H7 (cell line): ENCODE measurements at regions not wholly inside any gene's neighbourhood (a gene's known extent, or its start where the extent isn't known, plus 50 kb on each side); places are given as distances from the start of the nearest gene placed in this dataset.
"Not testable (repeated sequence)": the region's sequence is repeated elsewhere in the genome, so short reads cannot be mapped to it uniquely, and the experiment has no call there.

Experiments used
- DNase-seq: peaks from one replicate; pipeline ENCODE4 v3.0.0; 2012
- H3K27me3 ChIP-seq: 2 replicates; pipeline ENCODE4 v1.6.0; 2011; ENCODE audit warnings: mild to moderate bottlenecking, low read length; ENCODE audit not compliant: control insufficient read depth, insufficient read depth
- H3K36me3 ChIP-seq: replicated peaks from 2 replicates; pipeline ENCODE4 v1.5.1; 2011; ENCODE audit warnings: low read length; ENCODE audit not compliant: control insufficient read depth, insufficient read depth
- H3K4me3 ChIP-seq: 2 replicates; pipeline ENCODE4 v1.5.1; 2011; ENCODE audit warnings: low read depth, mild to moderate bottlenecking, control low read depth, low read length, moderate library complexity; ENCODE audit not compliant: insufficient read depth

DNA sequence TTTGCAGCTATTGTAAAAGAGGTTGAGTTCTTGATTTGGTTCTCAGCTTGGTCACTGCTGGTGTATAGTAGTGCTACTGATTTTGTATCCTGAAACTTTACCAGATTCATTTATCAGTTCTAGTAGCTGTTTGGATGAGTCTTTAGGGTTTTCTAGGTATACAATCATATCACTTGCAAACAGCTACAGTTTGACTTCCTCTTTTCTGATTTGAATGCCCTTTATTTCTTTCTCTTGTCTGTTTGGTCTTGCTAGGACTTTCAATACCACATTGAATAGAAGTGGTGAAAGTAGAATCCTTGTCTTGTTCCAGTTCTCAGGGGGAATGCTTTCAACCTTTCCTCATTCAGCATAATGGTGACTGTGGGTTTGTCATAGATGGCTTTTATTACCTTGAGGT lies 210.5 kb upstream of the DPP10 start:
- DNase-seq: no peak
- no peaks in the 10 kb centered on the region for H3K27me3 ChIP-seq

DNA sequence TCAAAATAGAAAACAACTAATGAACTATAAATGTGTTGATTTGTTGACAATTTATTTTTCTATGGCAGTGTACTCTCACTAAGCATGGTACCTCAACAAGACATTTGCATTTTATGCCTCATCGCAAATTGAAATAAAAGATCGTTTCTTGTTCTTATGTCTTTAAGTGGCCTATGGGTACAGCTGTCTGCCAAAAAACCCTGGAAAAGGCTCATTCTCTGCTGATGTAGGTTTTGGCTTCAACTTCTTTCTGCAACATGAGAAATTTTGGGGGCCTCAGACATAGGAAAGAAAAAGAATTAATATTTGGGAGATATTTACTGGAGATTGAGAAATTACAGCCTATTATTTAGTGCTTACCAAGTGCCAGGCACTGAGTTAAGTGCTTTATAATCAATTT lies 205.1 kb upstream of the DPP10 start:
- Histone ChIP-seq H3K4me3 (no peak overlapping the region), H3K36me3 (no peaks in the 10 kb centered on the region), H3K27me3 (no peaks in the 10 kb centered on the region)
- no peak for DNase-seq

More for the DNA sequence above, 210.5 kb upstream of the DPP10 start:
- H3K4me3 ChIP-seq: no peak overlapping the region
- H3K36me3 ChIP-seq: no peaks in the 10 kb centered on the region

DNA sequence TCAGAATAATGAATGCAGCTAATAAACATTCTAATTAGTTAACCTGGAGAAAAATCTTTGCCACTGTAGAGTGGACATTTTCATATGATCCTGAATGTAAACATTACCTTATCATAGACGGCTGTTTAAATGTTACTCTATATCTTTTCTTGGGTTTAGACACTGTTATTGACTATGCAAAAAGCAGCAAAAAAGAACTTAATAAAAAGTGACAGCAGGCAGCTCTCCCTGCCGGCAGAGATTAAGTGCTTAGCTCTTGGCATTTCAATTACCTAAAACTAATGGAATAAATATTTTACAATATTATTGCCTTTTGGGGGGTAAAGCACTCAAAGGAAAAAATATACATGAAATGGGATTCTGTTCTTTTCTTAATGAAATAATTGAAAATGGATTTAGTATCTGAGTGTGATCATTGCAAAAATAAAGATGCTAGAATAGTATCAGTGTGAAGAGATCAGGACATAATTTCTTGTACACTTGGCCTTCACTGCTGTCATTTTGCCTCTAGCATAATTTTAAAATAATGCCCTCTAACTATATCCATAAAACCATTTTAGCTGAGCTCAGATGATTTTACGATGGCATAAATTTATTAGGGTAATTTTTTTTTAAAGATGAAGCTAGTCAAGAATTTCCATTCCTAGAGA lies 203.4 kb upstream of the DPP10 start:
- H3K4me3 ChIP-seq: no peak overlapping the region
- H3K27me3 ChIP-seq: no peaks in the 10 kb centered on the region
- H3K36me3 ChIP-seq: no peaks in the 10 kb centered on the region
- DNase-seq: no peak

DNA sequence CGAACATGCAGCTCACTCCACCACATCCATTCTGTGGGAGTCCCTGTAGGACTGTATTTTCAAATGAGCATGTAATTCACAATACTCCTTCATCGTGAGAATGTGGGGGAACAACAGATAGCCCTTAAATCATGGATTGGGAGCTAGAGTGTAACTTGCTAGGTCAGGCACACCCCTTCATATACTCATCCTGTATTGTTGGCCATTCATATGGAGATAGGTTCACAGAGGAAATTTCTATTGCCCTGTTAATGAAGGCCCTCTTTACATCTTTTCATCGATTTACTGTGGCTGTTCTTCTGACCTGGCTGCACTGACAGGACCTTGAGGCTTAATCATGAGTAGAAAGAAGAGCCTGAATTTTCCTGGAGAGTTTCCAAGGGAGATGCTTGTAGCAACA lies 193.8 kb upstream of the DPP10 start:
- Histone ChIP-seq H3K4me3 (no peak overlapping the region), H3K36me3 (no peaks in the 10 kb centered on the region), H3K27me3 (no peaks in the 10 kb centered on the region)
- no peak for DNase-seq

DNA sequence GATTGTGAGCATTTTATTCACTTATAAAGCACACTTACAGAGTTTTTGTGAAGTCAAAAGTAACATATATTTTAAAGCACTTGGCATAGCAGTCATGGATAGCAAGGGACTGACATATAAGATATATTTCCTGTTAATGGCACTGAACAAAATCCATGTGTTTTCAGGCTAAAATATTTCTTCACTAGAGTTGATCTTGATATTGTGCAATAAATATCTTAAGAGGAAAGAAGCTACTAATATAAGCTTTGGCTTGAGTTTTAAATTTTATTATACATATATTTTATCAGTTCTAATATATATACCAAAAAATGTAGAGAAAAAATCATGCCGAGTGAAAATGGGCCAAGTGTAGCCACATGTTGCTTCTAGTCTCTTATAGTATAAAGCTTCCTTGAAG lies 189.7 kb upstream of the DPP10 start:
- Histone ChIP-seq H3K36me3 (no peaks in the 10 kb centered on the region), H3K27me3 (no peaks in the 10 kb centered on the region), H3K4me3 (no peak overlapping the region)
- DNase-seq: no peak

DNA sequence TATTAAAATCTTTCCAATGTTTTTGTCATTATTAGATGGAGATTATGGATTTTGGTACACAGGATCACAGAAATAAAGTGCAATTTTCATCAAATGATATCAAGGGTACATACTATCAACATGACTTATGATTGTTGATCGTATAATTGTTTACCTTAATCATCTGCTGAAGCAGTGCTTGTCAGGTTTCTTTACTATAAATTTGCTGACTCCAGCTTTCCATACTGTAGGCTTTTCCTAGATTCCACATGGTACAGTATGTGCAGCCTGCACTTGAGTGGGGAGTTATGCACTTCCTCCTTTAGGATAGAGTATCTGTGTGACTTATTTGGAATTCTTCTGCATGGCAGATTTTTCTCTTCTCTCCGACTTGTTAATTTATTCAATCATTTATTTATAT lies 187.6 kb upstream of the DPP10 start:
- no peak overlapping the region for H3K4me3 ChIP-seq
- H3K27me3 ChIP-seq: no peaks in the 10 kb centered on the region
- no peak for DNase-seq
- no peaks in the 10 kb centered on the region for H3K36me3 ChIP-seq

DNA sequence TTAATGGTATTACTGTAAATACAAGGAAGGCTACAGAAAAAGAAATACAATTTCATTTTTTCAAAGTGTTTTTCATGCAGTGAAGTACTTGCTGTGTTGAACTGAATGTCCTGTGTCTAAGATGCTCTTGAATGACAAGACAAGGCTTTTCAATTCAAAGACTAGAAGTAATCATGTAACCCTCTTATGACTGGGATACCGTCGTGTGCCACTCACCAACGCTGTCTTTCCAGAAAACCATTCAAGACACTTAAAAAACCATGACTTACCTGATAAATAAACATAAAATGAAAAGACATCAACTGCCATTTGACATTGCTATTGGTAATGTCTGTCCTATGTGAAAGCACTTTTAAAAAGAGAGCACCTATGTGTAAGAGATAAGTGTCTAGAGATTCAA lies 183.1 kb upstream of the DPP10 start:
- Histone ChIP-seq H3K27me3 (no peaks in the 10 kb centered on the region), H3K4me3 (no peak overlapping the region), H3K36me3 (no peaks in the 10 kb centered on the region)
- DNase-seq: no peak

DNA sequence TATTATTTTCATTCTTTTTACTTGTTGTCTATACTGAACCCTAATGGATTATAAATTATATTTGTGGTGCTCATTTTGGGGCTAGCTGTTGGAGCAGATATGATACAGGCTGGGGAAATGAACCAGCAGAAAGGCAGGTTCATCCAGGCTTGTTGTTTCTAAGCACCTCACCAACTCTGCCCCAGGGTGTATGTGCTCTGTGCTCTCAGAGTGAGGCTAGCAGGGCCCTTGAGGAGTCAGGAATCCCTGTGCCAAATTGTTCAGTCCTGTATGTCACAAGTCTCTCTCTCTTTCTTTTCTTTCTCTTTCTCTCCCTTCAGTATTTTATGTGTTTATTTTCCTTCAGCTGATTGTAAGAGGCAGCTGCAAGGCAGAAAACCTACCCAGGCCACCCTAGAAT lies 181.1 kb upstream of the DPP10 start:
- H3K27me3 ChIP-seq: no peaks in the 10 kb centered on the region
- H3K36me3 ChIP-seq: no peaks in the 10 kb centered on the region

DNA sequence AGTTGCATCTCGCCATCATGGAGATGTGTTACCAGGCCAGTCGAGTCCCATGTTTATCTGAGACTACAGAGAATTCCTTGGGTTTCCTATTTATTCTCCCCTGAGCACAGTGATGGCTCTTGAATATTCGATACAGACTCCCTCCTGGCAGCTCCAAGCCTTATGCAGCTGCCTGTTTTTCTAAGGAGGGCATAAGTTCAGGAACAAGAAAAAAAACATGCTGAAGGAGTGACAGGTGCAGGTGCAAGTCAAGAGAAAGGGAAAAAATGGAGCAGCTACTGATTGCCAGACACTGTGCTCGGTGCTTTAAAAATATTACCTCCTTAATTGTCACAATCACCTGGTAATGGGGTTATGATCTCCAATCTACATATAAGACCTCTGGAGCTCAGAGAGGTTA lies 177.2 kb upstream of the DPP10 start:
- DNase-seq: no peak
- H3K27me3 ChIP-seq: no peaks in the 10 kb centered on the region
- H3K36me3 ChIP-seq: no peaks in the 10 kb centered on the region
- no peak overlapping the region for H3K4me3 ChIP-seq

More for the DNA sequence above, 181.1 kb upstream of the DPP10 start:
- no peak for DNase-seq
- no peak overlapping the region for H3K4me3 ChIP-seq

DNA sequence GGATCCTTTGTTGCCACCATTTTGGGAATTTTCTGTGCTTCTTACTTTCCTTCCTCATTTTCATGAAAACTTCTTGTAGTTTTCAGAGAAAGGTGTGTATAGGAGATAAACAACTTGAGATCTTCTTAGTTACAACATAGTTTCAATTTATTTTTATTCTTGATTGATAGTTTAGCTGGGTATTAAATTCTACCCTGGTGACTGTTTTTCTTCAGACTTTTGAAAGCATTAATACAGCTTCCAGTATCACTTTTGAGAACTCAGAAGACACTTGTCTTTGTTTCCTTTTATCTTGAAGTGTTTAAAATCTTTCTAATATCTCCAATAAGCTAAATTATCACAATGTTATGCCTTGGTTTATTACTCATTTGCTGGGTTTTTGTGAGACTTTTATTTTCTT lies 167.5 kb upstream of the DPP10 start:
- no peak for DNase-seq
- Histone ChIP-seq H3K36me3 (no peaks in the 10 kb centered on the region), H3K4me3 (no peak overlapping the region), H3K27me3 (no peaks in the 10 kb centered on the region)

DNA sequence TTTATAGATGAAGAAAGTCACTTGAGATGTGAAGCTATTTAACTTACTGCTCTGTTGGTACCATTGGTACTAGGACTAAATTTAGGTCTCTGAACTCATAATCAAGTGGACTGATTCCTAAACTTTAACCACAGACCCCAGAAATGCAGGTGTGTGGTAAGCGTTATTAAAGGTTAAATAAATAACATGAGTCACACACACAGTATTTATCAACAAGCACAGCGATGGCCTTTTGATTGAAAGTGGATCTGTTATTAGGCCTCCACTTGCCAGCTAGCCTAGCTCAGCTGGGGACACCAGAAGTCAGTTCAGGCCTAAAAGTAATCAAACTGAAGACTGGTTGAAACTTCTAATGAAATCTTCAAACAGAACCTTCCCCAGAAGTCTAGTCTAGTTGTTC lies 161.3 kb upstream of the DPP10 start:
- H3K4me3 ChIP-seq: no peak overlapping the region
- no peak for DNase-seq
- no peaks in the 10 kb centered on the region for H3K36me3 ChIP-seq
- H3K27me3 ChIP-seq: no peaks in the 10 kb centered on the region

DNA sequence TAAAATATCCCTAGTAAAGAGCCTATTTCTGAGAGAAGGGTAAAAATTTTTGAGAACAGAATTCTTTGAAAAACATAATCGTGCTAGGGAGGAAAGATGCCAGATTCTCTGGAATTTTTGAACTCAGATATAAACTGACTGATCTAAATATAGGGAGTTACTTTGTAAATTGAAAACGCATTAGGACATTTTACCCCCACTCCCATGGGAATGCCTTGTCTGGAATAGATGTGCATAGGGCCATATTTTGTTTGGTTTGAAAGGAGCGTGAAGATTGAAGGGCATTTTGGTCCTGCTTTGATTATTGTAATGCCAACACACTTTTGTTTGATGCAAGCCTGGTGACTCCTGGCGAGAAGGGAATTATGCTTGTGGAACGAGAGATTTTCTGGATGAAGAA lies 158.7 kb upstream of the DPP10 start:
- DNase-seq: no peak
- H3K27me3 ChIP-seq: no peaks in the 10 kb centered on the region
- no peaks in the 10 kb centered on the region for H3K36me3 ChIP-seq
- H3K4me3 ChIP-seq: no peak overlapping the region

DNA sequence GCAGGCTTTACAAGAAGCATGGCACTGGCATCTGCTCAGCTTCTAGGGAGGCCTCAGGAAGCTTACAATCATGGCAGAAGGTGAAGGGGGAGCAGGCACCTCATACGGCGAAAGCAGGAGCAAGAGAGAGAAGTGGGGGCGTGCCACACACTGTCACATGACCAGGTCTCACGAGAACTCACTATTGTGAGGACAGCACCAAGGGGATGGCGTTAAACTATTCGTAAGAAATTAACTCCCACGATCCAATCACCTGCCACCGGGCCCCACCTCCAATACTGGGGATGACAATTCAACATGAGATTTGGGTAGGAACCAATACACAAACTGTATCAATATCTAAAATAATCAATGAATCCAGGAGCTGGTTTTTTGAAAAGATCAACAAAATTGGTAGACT lies 156.0 kb upstream of the DPP10 start:
- Histone ChIP-seq H3K36me3 (no peaks in the 10 kb centered on the region), H3K27me3 (no peaks in the 10 kb centered on the region), H3K4me3 (no peak overlapping the region)
- no peak for DNase-seq

DNA sequence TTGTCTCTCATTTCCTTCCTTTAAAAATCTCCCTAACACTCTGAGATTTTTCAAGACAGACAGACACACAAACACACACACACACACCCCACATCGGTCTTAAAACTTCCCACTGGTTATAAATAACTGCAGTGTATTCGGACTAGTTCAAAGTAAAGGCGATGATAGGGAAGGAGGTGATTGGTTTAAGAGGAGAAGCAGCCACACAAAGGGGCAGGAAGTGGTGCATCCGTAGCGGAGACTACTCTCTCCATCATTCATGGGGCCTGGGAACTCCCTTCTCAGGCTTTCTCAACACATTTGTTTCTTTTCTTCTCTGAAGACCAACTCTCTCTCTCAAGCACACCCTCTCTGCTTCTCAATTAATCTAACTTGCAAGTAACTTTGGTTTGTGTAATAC lies 149.1 kb upstream of the DPP10 start:
- Histone ChIP-seq H3K4me3 (no peak overlapping the region), H3K36me3 (no peaks in the 10 kb centered on the region), H3K27me3 (no peaks in the 10 kb centered on the region)
- DNase-seq: no peak

DNA sequence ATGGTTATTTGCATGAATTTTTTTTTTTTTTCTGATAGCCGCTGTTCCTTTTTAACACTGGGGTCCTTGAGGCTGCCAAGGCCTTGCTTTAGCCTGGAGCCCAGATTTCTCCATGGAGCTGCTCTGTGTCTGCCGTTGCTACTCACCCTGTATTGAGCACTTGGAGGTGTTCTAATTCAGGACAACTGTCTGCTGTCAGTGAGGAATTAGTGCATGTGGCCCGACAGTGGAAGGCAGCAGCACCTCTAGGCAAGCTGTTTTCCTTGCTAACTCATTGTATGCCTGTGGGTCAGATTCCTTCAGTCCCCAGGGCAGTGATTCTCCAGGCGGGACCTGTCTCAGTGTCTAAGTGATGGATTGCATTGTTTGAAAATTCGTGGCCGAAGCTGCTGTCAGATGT lies 147.7 kb upstream of the DPP10 start:
- no peaks in the 10 kb centered on the region for H3K36me3 ChIP-seq
- DNase-seq: no peak
- H3K4me3 ChIP-seq: no peak overlapping the region
- H3K27me3 ChIP-seq: no peaks in the 10 kb centered on the region

DNA sequence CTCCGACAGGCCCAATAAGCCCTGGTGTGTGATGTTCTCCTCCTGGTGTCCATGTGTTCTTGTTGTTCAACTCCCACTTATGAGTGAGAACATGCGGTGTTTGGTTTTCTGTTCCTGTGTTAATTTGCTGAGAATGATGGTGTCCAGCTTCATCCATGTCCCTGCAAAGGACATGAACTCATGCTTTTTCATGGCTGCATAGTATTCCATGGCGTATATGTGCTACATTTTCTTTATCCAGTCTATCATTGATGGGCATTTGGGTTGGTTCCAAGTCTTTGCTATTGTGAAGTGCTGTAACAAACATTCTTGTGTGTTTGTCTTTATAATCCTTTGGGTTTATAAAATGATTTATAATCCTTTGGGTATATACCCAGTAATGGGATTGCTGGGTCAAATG lies 142.1 kb upstream of the DPP10 start:
- H3K4me3 ChIP-seq, H3K27me3 ChIP-seq, DNase-seq, H3K36me3 ChIP-seq: not testable (repeated sequence)
